ENCODE measurements at regions not wholly inside any gene's neighbourhood (a gene's known extent, or its start where the extent isn't known, plus 50 kb on each side); places are given as distances from the start of the nearest gene placed in this dataset.
"Not testable (repeated sequence)": the region's sequence is repeated elsewhere in the genome, so short reads cannot be mapped to it uniquely, and the experiment has no call there.

DNA sequence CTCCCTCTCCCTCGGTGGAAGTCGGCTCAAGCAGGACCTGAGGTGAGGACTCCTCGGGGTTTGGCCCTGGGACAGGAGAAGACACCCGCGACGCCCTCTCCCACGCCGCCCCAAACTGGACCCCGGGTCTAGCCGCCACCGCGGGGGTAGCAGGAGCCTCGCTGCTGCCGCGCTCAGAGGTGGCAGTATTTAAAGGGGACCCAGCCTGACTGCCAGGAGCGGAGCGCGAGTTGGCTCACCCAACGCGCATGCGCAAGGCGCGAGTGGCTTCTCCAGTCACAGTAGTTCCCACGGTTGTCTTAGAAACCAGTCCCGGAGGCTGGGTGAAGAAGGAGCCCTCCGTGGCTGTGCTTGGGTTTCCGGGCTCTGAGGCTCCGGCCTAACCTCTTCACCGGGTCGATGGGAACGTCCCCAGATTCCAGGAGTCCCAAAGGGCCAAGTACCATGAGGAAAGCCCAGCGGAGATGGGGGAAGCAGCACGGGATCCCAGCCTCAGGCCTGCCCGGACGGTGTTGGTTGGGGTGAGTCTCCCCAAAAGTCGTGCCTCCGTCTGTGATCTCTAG lies 477.8 kb downstream of the SPATA31A7 start:
- no peak for TF ChIP-seq CTCF (IDR thresholded peaks at IDR 0.05; ENCODE audit: insufficient read depth, low read length, missing control alignments)
- ChIA-PET POLR2A (no interaction called here), CTCF (no interaction called here)
- no peak overlapping the region for H3K4me3 ChIP-seq (ENCODE audit: low read depth, low read length)
- no peak for DNase-seq (ENCODE audit: low read depth, low spot score)

DNA sequence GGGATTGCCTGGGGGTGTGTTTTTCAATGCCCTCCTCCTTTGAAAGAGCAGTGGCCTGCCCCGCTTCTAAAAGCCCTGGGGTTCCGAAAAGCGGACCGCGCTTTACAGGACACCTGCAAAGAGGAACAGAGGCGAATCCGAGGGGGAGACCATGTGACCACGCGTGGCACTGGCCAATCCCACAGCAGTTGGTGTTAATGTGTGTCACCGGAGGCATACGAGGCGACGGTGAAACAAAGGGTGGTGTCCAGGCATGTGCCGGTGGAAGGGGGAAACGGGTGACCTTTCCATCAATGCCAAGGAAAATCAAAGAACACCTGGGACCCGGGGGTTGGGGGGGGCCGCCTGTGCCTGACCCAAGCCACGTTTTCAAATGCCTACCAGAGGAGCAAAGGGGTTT lies 478.4 kb downstream of the SPATA31A7 start:
- DNase-seq (ENCODE audit: low read depth, low spot score); H3K4me3 ChIP-seq (ENCODE audit: low read depth, low read length); POLR2A ChIA-PET; CTCF ChIA-PET: not testable (repeated sequence)

- no peak for DNase-seq (ENCODE audit: low read depth, low spot score)
- CTCF ChIA-PET, result no interaction called here
- no peak overlapping the region for H3K4me3 ChIP-seq (ENCODE audit: low read depth, low read length)
- POLR2A ChIA-PET, result no interaction called here
- TF ChIP-seq CTCF (IDR thresholded peaks at IDR 0.05; ENCODE audit: insufficient read depth, low read length, missing control alignments), result no peak
Observed at GRCh38 chr9:61668846-61669245, 479.0 kb downstream of the SPATA31A7 start.

- CTCF ChIA-PET, result no interaction called here
- TF ChIP-seq CTCF (IDR thresholded peaks at IDR 0.05; ENCODE audit: insufficient read depth, low read length, missing control alignments), result no peak
- no peak overlapping the region for H3K4me3 ChIP-seq (ENCODE audit: low read depth, low read length)
- POLR2A ChIA-PET, result no interaction called here
- DNase-seq (ENCODE audit: low read depth, low spot score), result no peak
Observed at GRCh38 chr9:61669352-61669751, 479.5 kb downstream of the SPATA31A7 start.

DNA sequence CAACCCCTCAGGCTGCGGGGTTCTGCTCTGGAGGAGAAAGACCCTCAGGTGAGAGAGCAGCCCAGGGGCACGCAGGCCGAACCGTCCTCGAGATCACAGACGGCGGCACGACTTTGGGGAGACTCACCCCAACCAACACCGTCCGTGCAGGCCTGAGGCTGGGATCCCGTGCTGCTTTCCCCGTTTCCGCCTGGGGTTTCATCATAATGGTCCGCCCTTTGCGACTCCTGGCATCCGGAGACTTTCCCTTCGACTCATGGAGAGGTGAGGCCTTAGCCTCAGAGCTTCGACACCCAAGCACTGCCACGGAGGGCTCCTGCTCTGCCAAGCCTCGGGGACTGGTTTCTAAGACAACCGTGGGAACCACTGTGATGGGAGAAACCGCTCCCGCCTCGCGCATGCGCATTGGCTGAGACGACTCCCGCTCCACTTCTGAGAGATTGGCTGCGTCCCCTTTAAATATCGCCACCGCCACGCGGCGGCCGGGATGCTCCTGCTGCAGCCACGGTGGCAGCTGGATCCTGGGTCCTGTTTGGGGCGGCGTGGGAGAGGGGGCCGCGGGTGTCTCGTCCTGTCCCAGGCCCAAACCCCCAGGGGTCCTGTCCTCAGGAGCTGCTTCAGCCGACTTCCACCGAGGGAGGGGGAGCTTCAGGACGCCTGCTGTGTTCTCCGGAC lies 480.1 kb downstream of the SPATA31A7 start:
- H3K4me3 ChIP-seq (ENCODE audit: low read depth, low read length); DNase-seq (ENCODE audit: low read depth, low spot score); CTCF ChIA-PET; POLR2A ChIA-PET: not testable (repeated sequence)

- H3K4me3 ChIP-seq (ENCODE audit: low read depth, low read length), result no peak overlapping the region
- TF ChIP-seq CTCF (IDR thresholded peaks at IDR 0.05; ENCODE audit: insufficient read depth, low read length, missing control alignments), result no peak
- ChIA-PET CTCF (no interaction called here), POLR2A (no interaction called here)
- DNase-seq (ENCODE audit: low read depth, low spot score), result no peak
Observed at GRCh38 chr9:61670616-61671015, 480.8 kb downstream of the SPATA31A7 start.

- CTCF ChIA-PET, result no interaction called here
- POLR2A ChIA-PET, result no interaction called here
- TF ChIP-seq CTCF (IDR thresholded peaks at IDR 0.05; ENCODE audit: insufficient read depth, low read length, missing control alignments), result no peak
- H3K4me3 ChIP-seq (ENCODE audit: low read depth, low read length), result no peak overlapping the region
- DNase-seq (ENCODE audit: low read depth, low spot score), result no peak
Observed at GRCh38 chr9:61671276-61671973, 481.6 kb downstream of the SPATA31A7 start.

DNA sequence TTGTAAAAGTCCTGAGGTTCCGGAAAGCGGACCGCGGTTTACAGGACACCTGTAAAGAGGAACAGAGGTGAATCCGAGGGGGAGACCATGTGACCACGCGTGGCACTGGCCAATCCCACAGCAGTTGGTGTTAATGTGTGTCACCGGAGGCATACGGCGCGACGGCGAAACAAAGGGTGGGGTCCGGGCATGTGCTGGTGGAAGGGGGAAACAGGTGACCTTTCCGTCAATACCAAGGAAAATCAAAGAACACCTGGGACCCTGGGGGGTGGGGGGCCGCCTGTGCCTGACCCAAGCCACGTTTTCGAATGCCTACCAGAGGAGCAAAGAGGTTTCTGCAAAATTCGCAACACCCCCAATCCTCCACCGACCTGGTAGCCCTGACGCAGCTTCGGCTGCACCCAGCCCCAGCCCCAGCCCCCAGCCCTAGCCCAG lies 482.3 kb downstream of the SPATA31A7 start:
- CTCF ChIA-PET; H3K4me3 ChIP-seq (ENCODE audit: low read depth, low read length); DNase-seq (ENCODE audit: low read depth, low spot score); POLR2A ChIA-PET: not testable (repeated sequence)

DNA sequence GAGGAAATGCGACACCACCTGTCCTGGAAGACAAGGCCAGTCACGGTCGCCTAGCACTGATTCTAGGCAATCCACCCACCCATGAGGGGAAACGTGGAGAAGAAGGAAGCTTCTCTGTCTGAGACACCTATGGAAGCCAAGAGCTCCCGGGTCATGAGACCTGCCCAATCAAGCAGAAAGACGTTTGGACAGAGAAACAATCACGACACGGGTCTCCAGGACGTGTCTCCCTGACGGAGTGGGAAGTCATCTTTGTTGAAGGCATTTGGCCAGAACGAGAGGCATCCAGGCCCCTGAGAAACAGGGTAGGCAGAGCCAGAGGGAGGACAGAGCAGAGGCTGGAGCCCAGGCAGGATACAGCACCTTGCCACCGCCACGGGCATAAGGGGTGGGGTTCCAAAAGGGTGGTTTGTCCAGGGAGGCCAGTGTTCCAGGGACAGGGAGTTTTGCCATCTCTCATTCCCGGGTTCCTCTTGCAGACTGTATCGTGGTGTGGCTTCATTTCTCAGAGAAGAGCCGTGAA lies 482.9 kb downstream of the SPATA31A7 start:
- CTCF ChIA-PET; POLR2A ChIA-PET; DNase-seq (ENCODE audit: low read depth, low spot score); H3K4me3 ChIP-seq (ENCODE audit: low read depth, low read length): not testable (repeated sequence)

All from AG04449 (cell line).